ENCODE measurements at regions not wholly inside any gene's neighbourhood (a gene's known extent, or its start where the extent isn't known, plus 50 kb on each side); places are given as distances from the start of the nearest gene placed in this dataset.

DNA sequence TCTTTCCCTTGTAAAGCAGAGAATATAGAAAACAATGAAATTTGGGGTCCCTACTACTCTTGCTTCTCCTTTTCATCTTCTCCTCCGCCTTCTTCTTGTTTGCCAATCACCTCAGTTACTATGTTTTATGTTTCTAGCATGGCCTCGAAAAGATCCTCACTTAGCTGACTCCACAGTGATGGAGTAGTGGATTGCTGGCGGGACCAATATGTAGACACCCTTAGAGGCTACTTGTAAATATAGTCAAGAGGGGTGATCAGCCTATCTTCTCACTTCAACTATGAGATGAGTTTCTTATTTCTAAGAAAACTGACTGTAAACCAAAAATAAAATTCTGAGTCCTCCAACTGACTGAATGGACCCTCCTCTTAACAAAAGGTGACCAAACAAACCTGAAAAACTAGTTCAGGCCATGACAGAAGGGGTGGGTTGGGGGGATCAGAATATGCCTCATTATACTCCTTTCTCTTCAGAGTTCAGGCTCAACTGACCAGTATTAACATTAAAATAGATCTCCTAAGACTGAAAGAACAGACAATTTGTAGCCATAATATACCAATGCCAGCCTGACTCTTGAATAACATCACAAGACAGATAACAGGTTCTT is 829.0 kb downstream of the TLE4 start:
- H3K79me1 ChIP-seq (replicated peaks; ENCODE audit: low read length, poor library complexity, severe bottlenecking), result no peaks in the 10 kb centered on the region
- no CpG with 5 or more reads among the region's 3 CpGs for WGBS

DNA sequence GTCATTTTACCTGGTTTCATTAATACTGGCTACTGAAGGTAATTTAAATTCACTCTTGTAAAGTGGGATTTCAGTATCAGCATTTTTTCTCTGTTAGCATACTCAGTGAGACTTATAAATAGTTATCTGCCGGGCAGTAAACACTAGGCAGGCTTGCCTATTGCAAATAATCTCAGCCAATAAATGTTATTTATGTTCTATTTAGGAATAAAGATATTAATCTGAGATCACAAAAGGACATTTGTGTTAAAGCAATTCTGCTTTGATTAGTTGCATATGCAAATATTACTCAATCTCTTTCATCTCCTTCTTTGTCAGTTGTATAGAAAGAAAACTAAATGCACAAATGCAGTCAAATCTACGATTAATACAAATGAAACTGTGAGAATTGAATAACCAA is 827.8 kb downstream of the TLE4 start:
- no peak overlapping the region for H2BK15ac ChIP-seq (ENCODE audit: low read depth, poor library complexity, severe bottlenecking)
- H3K79me1 ChIP-seq (replicated peaks; ENCODE audit: low read length, poor library complexity, severe bottlenecking), result no peaks in the 10 kb centered on the region
- H2BK120ac ChIP-seq (ENCODE audit: low read depth, low read length), result no peak overlapping the region
- H4K8ac ChIP-seq (ENCODE audit: low read length), result no peak overlapping the region
- WGBS, result no CpG with 5 or more reads among the region's 2 CpGs
- H3K18ac ChIP-seq (ENCODE audit: low read depth in 1 of 2, low read length in 2 of 2), result no peak overlapping the region
- no peak overlapping the region for H3K4ac ChIP-seq (ENCODE audit: low read depth in 1 of 2, low read length in 2 of 2)
- H3K27ac ChIP-seq (ENCODE audit: low read length, poor library complexity, severe bottlenecking), result no peak overlapping the region
- H3K4me2 ChIP-seq (ENCODE audit: low read length, poor library complexity, severe bottlenecking), result no peak overlapping the region
- H2AK5ac ChIP-seq (ENCODE audit: low read length, severe bottlenecking), result no peak overlapping the region
- no peaks in the 10 kb centered on the region for H3K36me3 ChIP-seq (ENCODE audit: control insufficient read depth in 1 of 2, insufficient read depth in 2 of 2, low read depth in 1 of 2, low read length in 2 of 2)
- no peak overlapping the region for H2AFZ ChIP-seq (ENCODE audit: low read depth, low read length)
- H3K14ac ChIP-seq (ENCODE audit: low read length in 2 of 2), result no peak overlapping the region
- no peaks in the 10 kb centered on the region for H3K4me1 ChIP-seq (ENCODE audit: control insufficient read depth, insufficient read depth, low read depth, low read length)
- no peak overlapping the region for H4K91ac ChIP-seq (ENCODE audit: low read length)
- no peak overlapping the region for H2BK12ac ChIP-seq (ENCODE audit: low read length in 2 of 2)
- no peak for DNase-seq
- H3K27me3 ChIP-seq (ENCODE audit: control insufficient read depth in 1 of 2, insufficient read depth in 1 of 2, low read length in 2 of 2), result no peaks in the 10 kb centered on the region
- no peak overlapping the region for H3K9ac ChIP-seq (ENCODE audit: low read length)
- H3K4me3 ChIP-seq (ENCODE audit: insufficient read depth in 1 of 2, low read depth in 1 of 2, low read length in 2 of 2), result no peak overlapping the region
- H3K9me3 ChIP-seq (ENCODE audit: control insufficient read depth, low read length), result peaks cover 4% of the 10 kb centered on the region
- no peak overlapping the region for H3K23ac ChIP-seq (ENCODE audit: low read length in 2 of 2)
- H2BK5ac ChIP-seq (ENCODE audit: low read depth, low read length, poor library complexity, severe bottlenecking), result no peak overlapping the region

More for the DNA sequence above, 829.0 kb downstream of the TLE4 start:
- H3K27me3 ChIP-seq (ENCODE audit: control insufficient read depth in 1 of 2, insufficient read depth in 1 of 2, low read length in 2 of 2), result no peaks in the 10 kb centered on the region
- DNase-seq, result no peak
- H3K9me3 ChIP-seq (ENCODE audit: control insufficient read depth, low read length), result peaks cover 4% of the 10 kb centered on the region
- no peak overlapping the region for H2BK15ac ChIP-seq (ENCODE audit: low read depth, poor library complexity, severe bottlenecking)
- no peak overlapping the region for H2AK5ac ChIP-seq (ENCODE audit: low read length, severe bottlenecking)
- H3K36me3 ChIP-seq (ENCODE audit: control insufficient read depth in 1 of 2, insufficient read depth in 2 of 2, low read depth in 1 of 2, low read length in 2 of 2), result no peaks in the 10 kb centered on the region
- no peak overlapping the region for H2AFZ ChIP-seq (ENCODE audit: low read depth, low read length)
- H4K91ac ChIP-seq (ENCODE audit: low read length), result no peak overlapping the region
- no peak overlapping the region for H3K14ac ChIP-seq (ENCODE audit: low read length in 2 of 2)
- no peak overlapping the region for H3K18ac ChIP-seq (ENCODE audit: low read depth in 1 of 2, low read length in 2 of 2)
- H2BK5ac ChIP-seq (ENCODE audit: low read depth, low read length, poor library complexity, severe bottlenecking), result no peak overlapping the region
- H2BK120ac ChIP-seq (ENCODE audit: low read depth, low read length), result no peak overlapping the region
- H3K4me3 ChIP-seq (ENCODE audit: insufficient read depth in 1 of 2, low read depth in 1 of 2, low read length in 2 of 2), result no peak overlapping the region
- no peak overlapping the region for H3K9ac ChIP-seq (ENCODE audit: low read length)
- H4K8ac ChIP-seq (ENCODE audit: low read length), result no peak overlapping the region
- H3K27ac ChIP-seq (ENCODE audit: low read length, poor library complexity, severe bottlenecking), result no peak overlapping the region
- H3K23ac ChIP-seq (ENCODE audit: low read length in 2 of 2), result no peak overlapping the region
- no peak overlapping the region for H3K4me2 ChIP-seq (ENCODE audit: low read length, poor library complexity, severe bottlenecking)
- H3K4me1 ChIP-seq (ENCODE audit: control insufficient read depth, insufficient read depth, low read depth, low read length), result no peaks in the 10 kb centered on the region
- H3K4ac ChIP-seq (ENCODE audit: low read depth in 1 of 2, low read length in 2 of 2), result no peak overlapping the region
- no peak overlapping the region for H2BK12ac ChIP-seq (ENCODE audit: low read length in 2 of 2)

DNA sequence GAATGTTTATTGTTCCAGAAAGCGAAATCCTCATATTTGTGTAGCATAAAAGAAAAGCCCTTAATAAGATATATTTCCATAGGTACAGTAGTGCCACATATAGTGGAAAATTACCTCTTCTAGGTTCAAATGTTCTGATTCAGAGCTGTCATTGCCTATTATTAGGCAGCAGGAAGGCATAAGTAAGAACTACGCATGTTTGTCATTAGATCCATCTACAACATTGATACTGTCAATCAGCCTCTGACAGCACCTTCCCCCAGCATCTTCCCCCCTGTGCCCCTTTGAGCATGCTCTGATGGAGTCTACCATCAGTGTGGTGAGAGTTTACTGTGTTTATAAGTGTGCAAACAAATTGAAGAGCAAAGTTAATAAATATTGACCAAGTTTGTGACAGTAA is 816.1 kb downstream of the TLE4 start:
- Histone ChIP-seq H2BK120ac (ENCODE audit: low read depth, low read length) (no peak overlapping the region), H3K9ac (ENCODE audit: low read length) (no peak overlapping the region), H2AK5ac (ENCODE audit: low read length, severe bottlenecking) (no peak overlapping the region), H3K4me3 (ENCODE audit: insufficient read depth in 1 of 2, low read depth in 1 of 2, low read length in 2 of 2) (no peak overlapping the region), H3K14ac (ENCODE audit: low read length in 2 of 2) (no peak overlapping the region), H3K4me2 (ENCODE audit: low read length, poor library complexity, severe bottlenecking) (no peak overlapping the region), H2BK15ac (ENCODE audit: low read depth, poor library complexity, severe bottlenecking) (no peak overlapping the region), H3K23ac (ENCODE audit: low read length in 2 of 2) (no peak overlapping the region), H2AFZ (ENCODE audit: low read depth, low read length) (no peak overlapping the region), H3K9me3 (ENCODE audit: control insufficient read depth, low read length) (no peaks in the 10 kb centered on the region), H3K36me3 (ENCODE audit: control insufficient read depth in 1 of 2, insufficient read depth in 2 of 2, low read depth in 1 of 2, low read length in 2 of 2) (no peaks in the 10 kb centered on the region), H3K18ac (ENCODE audit: low read depth in 1 of 2, low read length in 2 of 2) (no peak overlapping the region), H3K27ac (ENCODE audit: low read length, poor library complexity, severe bottlenecking) (no peak overlapping the region), H3K4ac (ENCODE audit: low read depth in 1 of 2, low read length in 2 of 2) (no peak overlapping the region), H2BK12ac (ENCODE audit: low read length in 2 of 2) (no peak overlapping the region), H3K27me3 (ENCODE audit: control insufficient read depth in 1 of 2, insufficient read depth in 1 of 2, low read length in 2 of 2) (no peaks in the 10 kb centered on the region), H3K4me1 (ENCODE audit: control insufficient read depth, insufficient read depth, low read depth, low read length) (no peaks in the 10 kb centered on the region), H2BK5ac (ENCODE audit: low read depth, low read length, poor library complexity, severe bottlenecking) (no peak overlapping the region), H4K91ac (ENCODE audit: low read length) (no peak overlapping the region), H3K79me1 (replicated peaks; ENCODE audit: low read length, poor library complexity, severe bottlenecking) (no peaks in the 10 kb centered on the region), H4K8ac (ENCODE audit: low read length) (no peak overlapping the region)
- no CpG with 5 or more reads among the region's 2 CpGs for WGBS
- DNase-seq, result no peak

DNA sequence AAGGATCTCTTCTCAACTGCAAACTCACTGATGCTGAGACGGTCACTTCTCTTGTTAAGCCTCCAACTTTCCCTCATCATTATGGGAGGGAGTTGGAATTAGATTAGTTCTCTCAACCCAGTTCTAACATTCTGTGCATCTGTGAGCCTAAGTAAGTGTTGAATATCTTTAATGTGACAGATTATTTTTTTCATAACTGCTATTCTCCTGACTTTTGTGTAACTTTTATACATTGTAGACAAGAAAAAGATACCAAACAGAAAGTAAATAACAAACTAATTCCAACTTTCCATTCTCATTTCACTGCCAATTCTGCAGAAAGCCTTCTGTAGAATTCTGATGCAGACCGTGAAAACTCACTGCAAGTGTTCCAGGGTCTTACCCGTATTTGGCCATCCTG is 813.5 kb downstream of the TLE4 start:
- H3K9me3 ChIP-seq (ENCODE audit: control insufficient read depth, low read length), result no peaks in the 10 kb centered on the region
- no peak overlapping the region for H3K23ac ChIP-seq (ENCODE audit: low read length in 2 of 2)
- H4K91ac ChIP-seq (ENCODE audit: low read length), result no peak overlapping the region
- H2BK120ac ChIP-seq (ENCODE audit: low read depth, low read length), result no peak overlapping the region
- no peak overlapping the region for H2AFZ ChIP-seq (ENCODE audit: low read depth, low read length)
- H3K9ac ChIP-seq (ENCODE audit: low read length), result no peak overlapping the region
- no peaks in the 10 kb centered on the region for H3K36me3 ChIP-seq (ENCODE audit: control insufficient read depth in 1 of 2, insufficient read depth in 2 of 2, low read depth in 1 of 2, low read length in 2 of 2)
- no peak overlapping the region for H3K4ac ChIP-seq (ENCODE audit: low read depth in 1 of 2, low read length in 2 of 2)
- H2AK5ac ChIP-seq (ENCODE audit: low read length, severe bottlenecking), result no peak overlapping the region
- no peak overlapping the region for H4K8ac ChIP-seq (ENCODE audit: low read length)
- no peak overlapping the region for H2BK5ac ChIP-seq (ENCODE audit: low read depth, low read length, poor library complexity, severe bottlenecking)
- H2BK15ac ChIP-seq (ENCODE audit: low read depth, poor library complexity, severe bottlenecking), result no peak overlapping the region
- H3K27ac ChIP-seq (ENCODE audit: low read length, poor library complexity, severe bottlenecking), result no peak overlapping the region
- no peak overlapping the region for H3K18ac ChIP-seq (ENCODE audit: low read depth in 1 of 2, low read length in 2 of 2)
- no peak overlapping the region for H3K4me3 ChIP-seq (ENCODE audit: insufficient read depth in 1 of 2, low read depth in 1 of 2, low read length in 2 of 2)
- DNase-seq, result no peak
- no peak overlapping the region for H3K14ac ChIP-seq (ENCODE audit: low read length in 2 of 2)
- no peak overlapping the region for H2BK12ac ChIP-seq (ENCODE audit: low read length in 2 of 2)
- no peaks in the 10 kb centered on the region for H3K79me1 ChIP-seq (replicated peaks; ENCODE audit: low read length, poor library complexity, severe bottlenecking)
- H3K4me2 ChIP-seq (ENCODE audit: low read length, poor library complexity, severe bottlenecking), result no peak overlapping the region
- H3K4me1 ChIP-seq (ENCODE audit: control insufficient read depth, insufficient read depth, low read depth, low read length), result no peaks in the 10 kb centered on the region
- no peaks in the 10 kb centered on the region for H3K27me3 ChIP-seq (ENCODE audit: control insufficient read depth in 1 of 2, insufficient read depth in 1 of 2, low read length in 2 of 2)
- WGBS, result 94% methylated on average over 2 of the region's 3 CpGs

Measured in mesenchymal stem cell (in vitro differentiated cells and primary cell).